HG03108 (cell line): ENCODE measurements at regions not wholly inside any gene's neighbourhood (a gene's known extent, or its start where the extent isn't known, plus 50 kb on each side); places are given as distances from the start of the nearest gene placed in this dataset.

Experiments
- ATAC-seq: cut with Tn5 transposase; IDR thresholded peaks from one replicate; pipeline ENCODE4 v1.9.1; 2021; ENCODE audit warnings: moderate library complexity; ENCODE audit not compliant: unreplicated experiment

DNA sequence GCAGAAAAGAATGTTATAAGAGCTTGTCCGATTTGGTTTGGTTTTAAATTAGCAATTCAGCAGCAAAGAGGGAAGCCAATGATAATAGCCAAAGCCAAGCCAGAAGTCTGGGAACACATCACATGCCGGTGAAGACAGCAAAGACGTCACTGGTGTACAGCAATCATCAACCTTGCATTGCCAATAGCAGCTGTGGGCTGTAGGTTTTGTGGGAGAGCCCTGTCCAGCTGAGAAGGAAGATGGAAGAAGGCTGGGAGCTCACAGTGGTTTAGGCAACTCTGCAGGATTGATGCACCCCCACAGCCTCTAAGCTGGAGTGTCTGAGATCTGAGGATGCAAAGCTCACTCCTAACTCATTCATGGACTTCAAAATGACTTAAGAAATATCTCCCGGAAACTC lies 338.7 kb downstream of the SIPA1L2 start:
- no peak for ATAC-seq

DNA sequence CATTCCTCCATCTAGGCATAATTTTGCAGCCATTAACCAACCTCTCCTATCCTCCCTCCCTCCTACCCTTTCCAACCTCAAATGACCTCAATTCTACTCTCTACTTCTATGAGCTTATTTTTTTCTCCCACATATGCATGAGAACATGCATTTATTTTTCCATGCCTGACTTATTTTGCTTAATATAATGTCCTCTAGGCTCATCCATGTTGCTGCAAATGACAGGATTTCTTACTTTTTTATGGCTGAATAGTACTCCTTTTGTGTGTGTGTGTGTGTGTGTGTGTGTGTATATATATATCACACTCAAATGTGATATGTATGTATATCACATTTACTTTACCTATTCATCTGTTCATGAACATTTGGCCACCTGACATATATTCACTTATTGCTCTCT lies 339.4 kb downstream of the SIPA1L2 start:
- no peak for ATAC-seq

DNA sequence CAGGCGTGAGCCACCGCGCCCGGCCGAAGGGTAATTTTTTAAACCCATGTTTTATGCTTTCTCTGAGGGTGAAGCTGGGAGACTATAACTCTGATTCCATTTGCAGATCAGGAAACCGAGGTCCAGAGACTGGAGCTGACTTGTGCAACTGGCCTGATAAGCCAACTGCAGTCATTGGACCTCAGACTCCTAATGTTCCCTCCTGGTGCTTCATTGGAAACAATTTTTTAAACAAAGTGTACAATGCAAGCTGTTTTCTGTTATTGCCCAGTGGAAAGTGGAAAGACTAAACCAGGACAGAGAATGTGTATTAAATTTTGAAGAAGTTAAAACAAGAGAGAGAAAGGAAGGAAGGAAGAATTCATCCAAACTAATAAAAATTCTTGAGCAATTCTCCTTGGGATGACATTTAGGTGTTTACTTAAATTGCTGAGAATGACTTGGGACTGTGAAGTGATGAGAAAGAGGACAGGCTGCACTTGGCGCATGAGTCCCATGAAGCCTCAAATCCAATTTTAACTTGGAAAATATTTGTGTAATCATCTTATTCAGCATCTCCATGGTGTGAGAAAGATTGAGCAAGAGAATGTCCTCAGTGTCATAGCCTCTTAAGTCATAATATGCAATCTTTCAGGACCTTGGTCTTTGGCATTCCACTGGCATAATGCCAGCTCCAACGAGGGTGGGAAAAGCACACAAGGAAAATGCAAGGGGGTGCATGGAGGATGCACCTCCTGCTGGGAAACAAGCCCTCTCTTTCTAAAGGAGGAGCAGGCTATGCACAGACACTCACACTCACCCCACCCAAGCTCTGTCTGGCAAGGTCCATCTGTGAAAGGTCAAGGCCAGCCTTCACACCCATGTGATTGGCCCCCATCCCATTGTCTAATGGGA lies 342.0 kb downstream of the SIPA1L2 start:
- ATAC-seq: no peak

DNA sequence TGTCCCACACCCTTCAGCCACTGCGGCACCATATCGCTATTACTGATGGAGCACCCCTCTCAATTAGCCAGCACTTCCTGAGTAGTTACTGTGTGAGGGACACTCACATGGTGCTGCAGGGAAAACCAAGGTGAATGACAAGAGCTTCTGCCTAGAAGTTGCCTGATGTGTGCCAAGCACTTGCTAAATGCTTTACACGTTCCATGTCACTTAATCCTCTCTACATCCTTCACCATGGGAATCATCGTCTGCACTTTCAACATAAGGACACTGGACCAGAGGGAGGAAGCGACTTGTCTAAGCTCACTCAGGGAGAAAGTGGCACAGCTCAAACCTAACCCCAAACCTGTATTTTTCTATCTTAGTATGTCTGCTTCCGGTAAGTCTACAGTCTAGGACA lies 344.8 kb downstream of the SIPA1L2 start:
- ATAC-seq: no peak

DNA sequence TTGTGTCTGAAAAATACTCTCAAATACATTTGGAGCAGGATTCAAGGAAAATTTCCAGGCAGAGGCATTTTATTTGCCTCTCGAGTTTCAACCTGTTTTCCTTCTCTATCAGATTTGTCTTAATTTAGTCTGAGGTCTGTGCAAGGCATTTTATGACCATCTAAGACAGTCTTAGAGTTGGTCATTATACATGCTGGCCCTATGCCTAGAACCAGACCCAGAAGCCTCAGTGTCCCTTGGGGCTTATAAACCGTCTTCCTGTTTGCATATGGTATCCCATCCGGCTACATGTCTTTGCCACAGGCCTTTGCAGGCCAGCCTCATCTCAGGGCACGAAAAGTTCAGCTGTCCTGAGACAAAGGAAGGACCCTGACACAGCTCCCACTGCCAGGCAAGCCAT lies 346.1 kb downstream of the SIPA1L2 start:
- no peak for ATAC-seq

DNA sequence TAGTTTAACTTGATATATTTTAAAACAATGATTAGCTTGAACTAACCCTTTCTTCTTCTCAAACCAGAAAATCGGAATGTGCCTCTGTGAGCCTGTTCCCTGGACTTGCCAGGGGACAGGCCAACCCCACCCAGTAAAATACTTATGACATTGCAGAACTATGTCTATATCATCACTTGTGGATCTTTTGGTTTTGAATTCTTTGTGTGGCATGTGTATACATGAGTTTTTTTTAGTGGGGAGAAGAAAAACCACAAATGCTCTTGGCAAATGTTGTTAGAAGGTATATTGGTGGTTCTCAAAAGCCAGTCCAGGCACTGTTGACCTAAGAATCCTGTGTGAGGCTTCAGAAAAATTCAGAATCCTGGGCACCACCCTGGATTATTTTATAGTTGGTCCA lies 347.4 kb downstream of the SIPA1L2 start:
- ATAC-seq: no peak

DNA sequence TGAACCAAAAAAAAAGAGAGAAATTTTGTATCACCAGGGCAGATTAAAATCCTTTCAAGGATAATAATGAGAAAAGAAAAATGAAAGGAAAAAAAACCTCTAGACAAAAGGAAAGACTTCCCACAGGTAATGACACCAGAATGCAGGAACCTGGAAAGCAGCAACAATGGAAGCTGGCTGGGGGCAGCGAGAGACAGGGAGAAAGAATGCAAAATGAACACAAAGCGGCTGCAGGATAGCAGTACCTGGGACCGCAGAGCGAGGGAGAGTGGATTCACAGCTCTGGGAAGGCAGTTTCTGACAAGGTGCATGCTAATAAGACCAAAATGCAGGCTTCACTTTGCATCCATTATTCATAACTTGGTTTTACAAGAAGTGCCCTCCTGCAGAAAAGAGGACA lies 349.0 kb downstream of the SIPA1L2 start:
- no peak for ATAC-seq

DNA sequence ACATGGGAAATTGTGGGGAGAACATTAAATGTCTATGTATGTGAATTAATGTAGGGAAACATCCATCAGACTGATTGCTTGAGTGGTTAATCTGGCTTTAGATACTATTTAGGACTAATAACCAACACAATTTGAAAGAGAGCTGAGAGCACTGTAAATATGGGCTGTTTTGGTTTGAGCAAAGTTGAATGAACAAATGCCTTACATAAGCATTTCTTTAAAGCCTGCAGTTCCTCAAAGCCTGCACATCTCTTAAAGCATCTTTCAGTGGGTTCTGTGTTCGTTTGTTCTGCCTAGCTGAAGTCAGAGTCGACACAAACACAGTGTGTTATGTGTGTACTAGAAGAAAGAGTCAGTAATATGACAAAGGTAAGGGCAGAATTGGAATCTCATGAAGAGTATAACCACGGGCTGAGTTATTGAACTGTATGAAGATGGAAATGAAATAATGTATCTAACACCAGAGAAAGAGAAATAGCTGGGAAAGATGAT lies 350.0 kb downstream of the SIPA1L2 start:
- no peak for ATAC-seq

DNA sequence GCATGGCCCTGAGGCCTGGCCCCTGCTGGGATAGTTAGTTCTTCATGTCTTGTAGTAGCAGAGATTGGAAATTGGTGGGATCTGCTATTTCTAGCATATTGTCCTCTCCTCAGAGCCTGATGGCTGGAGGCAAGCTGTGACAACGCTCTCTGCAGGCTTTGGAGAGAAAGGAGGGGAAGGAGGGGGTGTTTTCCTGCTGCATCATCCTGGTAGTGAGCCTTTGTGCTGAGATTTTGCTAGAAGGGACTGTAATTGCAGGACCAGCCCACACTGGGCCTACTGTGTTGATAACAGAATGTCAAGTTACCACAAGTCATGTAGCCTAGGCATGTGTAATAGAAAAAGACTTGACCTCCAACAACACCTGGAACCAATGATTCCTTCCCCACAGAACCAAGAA lies 351.0 kb downstream of the SIPA1L2 start:
- no peak for ATAC-seq

DNA sequence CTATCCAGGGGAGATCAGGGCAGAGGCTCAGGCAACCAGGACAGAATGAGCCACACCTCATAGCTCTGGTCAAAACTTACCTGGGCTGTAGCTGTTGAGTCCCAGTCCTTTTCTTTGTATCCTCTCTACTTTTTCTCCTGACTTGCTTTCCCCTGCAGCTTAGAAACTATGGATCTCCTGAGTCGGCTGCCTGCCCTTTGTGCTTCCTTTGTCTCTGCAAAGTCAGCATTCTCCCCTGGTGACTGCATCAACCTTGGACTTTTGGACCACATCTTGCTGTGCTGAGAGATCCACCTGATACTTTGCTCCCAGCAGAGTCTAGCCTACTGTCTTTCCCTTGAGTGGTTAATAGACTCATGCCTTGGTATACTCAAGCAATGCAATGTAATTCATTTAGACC lies 353.3 kb downstream of the SIPA1L2 start:
- no peak for ATAC-seq

DNA sequence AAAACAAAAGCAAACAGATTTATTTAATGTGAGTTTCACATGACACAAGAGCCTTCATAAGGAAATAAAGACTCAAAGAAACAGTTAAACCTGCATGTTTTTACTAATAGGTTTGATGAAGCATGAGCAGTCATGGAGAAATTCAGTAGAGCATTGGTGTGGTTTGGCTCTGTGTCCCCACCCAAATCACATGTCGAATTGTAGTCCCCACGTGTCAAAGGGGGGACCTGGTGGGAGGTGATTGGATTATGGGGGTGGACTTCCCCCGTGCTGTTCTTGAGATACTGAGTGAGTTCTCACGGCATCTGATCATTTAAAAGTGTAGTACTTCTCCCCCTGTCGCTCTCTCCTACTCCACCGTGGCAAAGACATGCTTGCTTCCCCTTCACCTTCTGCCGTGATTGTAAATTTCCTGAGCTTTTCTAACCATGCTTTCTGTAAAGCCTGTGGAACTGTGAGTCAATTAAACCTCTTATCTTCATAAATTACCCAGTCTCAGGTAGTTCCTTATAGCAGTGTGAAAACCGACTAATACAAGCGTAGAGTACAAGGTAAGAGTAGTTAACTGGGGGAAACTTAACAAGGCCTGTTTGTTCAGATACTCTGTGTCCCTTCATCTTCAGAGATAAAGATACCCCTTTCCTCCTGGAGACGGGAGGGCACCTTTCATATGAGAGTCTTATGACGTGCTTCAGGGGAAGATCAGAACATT lies 354.8 kb downstream of the SIPA1L2 start:
- ATAC-seq: no peak

DNA sequence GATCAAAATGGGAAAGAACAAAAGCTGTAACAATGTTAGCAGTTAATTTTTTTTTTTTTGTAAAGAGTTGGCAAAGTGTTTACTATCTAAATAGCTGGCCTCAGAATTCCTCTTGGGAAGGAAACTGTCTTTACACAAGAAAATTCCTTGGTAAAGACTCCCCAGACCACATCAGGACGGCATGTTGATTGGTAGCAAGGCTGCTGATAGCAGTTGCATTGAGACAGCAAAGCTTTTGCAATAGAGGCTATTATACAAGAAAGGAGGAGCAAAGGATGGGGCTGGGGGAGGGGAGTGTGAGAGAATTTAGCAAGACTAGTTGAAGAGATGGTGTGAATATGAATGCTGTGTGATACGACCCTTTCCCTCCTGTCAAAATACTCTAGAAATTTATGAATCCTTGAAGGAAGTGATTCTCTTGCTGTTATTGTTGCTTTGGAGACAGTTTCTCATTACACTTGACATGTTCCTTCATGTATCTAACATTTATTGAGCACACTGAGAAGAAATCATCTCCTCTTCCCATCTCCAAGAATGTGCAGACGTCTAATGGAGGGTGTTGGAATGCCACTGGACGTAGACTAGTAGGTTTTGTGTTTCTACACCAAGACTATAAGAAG lies 355.6 kb downstream of the SIPA1L2 start:
- no peak for ATAC-seq

DNA sequence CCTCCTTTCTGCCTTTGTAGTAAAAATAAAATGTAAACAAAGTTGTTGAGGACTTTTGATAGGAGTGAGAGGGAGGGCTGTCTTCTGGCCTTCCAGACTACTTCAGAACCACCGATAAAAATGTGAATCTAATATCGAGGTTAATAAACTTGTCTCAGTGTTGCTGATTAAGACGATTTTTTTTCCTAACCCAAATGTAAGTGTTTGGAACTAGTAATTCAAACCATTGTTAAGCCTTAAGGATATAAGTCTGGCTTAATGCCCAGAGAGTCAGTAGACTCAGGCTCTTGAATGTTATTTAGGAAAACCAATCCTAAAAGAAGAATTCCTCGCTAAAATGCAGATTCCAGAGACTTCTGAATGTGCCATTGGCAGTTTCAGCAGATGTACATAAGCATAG lies 356.9 kb downstream of the SIPA1L2 start:
- no peak for ATAC-seq

DNA sequence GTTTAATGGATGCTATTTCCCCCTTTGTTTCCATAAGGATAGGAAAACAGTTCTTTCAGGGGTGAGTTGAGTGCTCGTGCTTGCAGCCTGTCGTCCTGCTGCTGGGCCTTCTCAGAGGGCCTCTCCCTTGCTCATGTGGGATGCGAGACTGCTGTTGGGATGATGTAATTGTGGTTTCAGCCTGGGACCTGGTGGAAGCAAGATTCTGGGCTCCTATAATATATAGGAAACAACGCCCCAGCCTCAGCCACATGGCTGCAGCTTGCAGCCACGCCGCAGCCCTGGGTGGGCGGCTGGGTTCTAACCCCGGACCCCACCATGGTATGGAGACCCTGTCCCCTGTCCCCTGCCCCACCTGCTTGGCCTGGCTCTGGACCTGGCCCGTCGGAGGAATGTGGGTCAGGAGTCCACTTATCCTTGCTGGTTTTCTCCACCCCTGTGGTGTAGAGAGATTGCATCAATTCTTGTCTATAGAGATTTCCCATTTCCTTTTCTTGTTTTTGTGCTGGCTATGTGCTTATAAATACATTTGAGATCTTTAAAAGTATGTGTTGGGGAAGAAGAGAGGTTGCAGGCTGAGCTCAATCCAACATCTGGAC lies 357.8 kb downstream of the SIPA1L2 start:
- ATAC-seq: no peak

DNA sequence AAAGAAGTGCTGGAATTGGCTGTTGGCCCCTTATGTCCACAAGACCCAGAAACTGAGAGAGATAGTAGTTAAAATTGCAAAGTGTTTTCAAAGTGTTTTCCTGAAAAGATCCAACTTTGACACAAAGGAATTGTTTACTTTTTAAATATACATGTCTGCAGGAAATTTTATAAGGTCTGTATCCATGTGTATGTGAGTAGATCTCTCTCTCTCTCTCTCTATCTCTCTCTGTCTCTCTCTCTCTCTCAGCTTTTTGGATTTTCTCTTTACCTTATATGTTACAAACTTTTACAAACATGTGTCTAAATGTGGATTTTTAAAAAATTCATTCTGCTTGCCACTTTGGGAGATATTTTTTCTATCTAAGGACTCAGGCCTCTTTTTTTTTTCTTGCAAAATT lies 358.6 kb downstream of the SIPA1L2 start:
- no peak for ATAC-seq

DNA sequence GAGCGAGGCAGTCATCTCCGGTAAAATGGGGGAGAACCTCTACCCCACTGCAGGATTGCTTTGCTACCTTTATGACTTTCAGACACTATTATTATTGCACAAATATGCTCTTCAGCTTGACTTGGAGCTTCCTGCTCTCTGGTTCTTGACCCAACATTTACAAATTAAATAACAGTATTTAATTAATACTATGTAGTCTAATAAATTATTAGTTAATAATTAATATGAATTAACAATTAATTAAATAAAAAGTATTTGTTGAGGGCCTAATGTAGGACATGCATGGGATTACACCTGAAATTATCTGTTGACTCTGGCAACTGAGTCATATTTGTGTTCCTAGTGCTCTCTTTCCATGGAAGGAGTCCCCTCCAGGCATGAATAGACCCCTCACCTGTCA lies 359.9 kb downstream of the SIPA1L2 start:
- no peak for ATAC-seq

DNA sequence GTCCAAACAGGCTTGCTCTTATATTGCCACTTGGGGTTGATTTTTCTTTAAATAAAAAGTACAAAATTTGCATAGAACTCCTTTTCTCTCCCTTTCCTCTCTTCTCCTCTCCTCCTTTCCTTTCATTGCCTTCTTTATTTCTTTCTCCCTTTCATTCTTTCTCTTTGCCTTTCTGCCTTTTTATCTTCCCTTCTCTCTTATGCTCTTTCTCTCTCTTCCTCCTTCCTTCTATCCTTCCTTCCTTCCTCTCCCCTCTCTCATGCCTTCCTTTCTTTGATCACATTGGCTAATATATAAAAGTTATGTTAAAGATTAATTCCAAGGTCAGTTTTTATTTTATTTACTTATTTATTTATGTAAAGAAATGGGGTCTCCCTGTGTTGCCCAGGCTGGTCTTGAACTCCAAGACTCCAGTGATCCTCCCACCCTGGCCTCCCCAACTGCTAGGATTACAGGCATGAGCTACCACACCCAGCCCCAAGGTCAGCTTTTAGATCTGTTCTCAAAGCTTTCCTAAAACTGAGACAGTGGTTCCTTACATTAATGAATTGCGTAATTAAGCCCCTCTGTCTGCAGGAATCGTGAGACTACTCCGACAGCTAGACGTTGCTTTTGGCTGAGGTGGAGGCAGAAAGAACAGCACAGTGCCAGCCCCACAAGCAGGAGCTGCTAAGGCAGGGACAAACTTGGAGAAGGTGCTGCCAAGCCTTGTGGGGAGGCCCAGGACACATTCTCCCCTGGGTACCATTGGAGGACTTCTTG lies 361.9 kb downstream of the SIPA1L2 start:
- ATAC-seq: no peak

DNA sequence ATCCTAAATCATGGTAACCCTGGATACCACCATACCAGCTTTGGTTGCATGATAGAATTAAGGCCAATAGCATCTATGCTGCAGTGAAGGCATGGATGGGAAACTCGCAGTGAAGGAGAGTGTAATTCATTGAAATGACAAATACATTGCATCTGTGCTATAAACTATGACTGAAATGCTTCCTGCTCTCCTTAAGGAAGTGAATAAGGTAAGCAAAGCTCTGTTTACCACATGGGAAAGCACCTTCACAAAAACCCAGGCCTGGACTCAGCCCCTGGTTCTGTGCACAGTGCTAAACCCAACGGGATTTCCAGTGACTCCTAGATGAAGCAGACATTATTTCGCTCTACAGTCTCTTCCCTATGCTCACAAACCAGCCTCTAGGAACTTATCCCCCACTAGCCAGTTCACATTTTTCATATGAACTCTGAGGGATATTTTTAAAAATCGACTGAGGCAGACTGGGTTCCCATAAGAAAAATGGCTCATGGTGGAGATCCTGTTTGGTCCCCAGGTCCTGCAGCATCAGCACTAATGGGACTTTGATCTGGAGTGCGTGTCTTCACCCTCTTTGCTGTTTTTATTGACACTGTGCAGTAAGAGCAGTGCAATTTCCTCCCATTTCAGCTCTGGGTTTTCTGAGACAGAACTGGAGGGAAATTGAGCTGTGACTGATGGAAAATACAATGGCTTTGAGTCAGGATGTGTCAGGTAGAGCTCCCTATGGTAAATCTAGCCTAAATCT lies 362.7 kb downstream of the SIPA1L2 start:
- ATAC-seq: no peak

DNA sequence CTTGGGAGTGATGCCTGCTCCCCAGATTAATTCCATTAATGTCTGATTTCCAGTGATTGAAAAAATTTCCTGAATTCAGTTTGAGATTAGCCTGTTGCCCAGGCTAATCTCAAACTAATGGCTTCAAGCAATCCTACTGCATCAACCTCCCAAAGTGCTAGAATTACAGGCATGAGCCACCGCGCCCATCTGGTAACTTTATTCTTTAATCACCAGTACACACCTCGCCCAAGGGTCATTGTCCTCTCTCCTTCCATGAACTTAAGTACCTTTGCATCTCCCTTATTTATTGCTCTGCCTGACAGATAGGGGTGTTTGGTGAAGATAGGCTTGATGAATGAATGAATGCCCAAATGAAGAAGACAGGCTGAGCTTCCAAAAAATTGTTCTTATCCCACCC lies 366.5 kb downstream of the SIPA1L2 start:
- ATAC-seq: no peak

DNA sequence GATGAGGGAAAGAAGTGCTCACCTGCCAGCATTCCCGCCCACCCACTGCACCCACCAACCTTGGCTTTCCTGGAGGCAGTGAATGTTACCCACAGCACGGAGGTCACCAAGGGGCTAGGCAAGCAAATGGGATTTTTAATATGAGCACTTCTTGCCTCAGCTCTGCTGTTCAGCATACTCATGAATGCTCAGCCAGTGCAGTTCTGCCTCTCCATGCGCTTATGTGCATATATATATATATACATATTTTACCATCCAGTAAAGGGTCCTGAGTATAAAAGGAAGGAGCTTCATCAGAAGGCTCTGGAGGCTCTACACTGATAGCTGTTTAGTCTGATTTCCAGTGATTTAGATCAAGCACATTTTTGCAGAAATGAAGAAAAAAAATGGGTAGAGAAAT lies 366.9 kb downstream of the SIPA1L2 start:
- ATAC-seq: no peak
